Muscle of back (tissue), 3 donors: ENCODE measurements at regions not wholly inside any gene's neighbourhood (a gene's known extent, or its start where the extent isn't known, plus 50 kb on each side); places are given as distances from the start of the nearest gene placed in this dataset.

Experiments
- DNase-seq, 3 donors: peaks; one replicate each; pipeline versions ENCODE4 v3.0.0 to v3.0.0-alpha.2; 2013

DNA sequence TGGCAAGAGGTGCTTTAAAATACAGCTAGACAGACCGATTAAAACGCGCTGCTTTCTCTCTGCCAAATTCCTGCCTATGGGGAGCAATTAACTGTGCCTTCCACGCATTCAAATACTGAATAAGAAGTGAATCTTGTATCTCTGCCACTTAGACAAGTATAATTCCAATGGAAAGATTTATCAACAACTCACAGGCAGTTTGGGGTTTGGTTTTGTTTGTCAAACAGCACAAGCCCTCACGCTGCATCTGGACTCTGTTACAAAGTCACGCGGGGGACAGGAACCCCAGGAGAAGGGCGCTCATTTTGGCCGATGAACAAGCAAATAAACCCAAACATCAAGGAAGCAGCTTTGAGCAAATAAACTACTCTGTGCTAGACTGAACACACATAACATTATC, 61.8 kb upstream of the TMCO5A start:
- DNase-seq: peak in 1 of 3 donors; percentile 37

DNA sequence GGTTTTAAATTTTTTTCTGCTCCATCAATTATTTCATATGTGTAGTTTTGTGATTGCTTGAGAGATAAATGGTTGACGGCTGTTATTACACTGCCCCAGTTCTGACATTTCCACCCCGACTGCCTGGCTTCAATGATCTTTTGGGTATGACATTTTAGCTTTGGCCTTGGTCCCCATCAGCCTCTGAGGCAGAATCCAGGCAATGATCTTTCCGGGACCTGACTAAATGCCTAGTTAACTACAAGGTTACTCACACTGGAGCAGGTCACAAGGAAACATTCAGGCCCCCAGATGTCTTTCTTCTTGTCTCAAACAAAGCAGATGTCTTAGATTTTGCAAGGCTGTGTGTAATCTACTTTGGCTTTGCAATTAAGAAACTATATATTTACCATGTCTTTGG, 61.1 kb upstream of the TMCO5A start:
- DNase-seq: peak in 1 of 3 donors; percentile 24

DNA sequence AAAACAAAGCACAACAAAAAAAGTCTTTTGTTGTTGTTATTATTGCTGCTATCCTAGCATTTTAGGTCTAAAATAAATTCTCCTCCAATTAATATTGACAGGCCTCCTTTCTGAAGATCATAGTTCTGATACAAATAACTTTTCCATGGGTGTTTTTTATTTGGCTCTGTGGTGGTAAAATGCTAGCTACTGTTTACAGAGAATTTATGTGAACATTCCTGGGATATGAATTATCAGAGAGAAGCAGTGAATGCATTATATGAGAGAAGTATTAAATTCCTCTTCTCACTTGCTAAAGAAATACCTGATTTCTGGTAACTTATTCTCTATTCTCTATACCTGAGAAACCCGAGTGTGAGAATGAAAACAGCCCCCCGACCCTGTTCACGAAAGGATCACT, 57.5 kb upstream of the TMCO5A start:
- no peak for DNase-seq

DNA sequence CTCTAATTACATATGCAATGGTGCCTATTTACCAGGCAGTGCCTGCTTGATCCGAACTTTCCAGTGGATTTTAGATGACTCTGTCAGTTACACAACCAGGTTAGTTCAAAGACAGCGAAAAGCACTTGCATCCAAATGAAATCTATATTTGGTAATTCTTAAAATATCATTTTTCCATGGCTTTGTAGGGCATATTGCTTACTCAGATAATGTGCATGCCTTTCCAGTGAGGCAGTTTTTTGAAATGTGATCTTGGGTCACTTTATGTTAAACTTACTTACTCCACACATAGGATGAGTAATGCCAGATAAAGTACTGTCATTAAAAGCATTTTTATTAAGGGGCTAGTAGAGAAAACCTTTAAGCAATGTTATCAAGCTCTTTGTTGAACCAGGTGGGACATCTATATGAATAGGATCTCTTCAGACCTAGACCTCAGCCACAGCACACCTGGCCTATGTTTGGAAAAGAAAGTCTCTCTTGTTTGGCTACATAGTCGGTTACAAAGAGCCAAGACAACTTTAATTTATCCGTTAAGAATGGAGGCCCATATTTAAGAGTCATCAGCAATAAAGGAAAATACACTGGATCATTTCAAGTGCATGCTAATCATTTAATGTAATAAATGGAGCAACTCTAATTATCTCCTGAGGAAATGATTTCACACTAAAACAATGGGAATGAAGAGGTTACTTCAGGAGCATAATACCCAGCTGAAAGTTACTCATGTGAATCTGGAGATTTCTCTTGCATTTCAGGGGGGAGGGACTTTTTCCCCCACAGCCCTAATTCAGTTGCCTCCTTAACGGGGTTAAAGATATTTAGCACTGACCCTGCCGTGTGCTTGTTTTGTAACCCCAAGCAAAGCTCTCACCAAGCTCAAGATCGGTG, 56.3 kb upstream of the TMCO5A start:
- peak in 1 of 3 donors; percentile 80 for DNase-seq

DNA sequence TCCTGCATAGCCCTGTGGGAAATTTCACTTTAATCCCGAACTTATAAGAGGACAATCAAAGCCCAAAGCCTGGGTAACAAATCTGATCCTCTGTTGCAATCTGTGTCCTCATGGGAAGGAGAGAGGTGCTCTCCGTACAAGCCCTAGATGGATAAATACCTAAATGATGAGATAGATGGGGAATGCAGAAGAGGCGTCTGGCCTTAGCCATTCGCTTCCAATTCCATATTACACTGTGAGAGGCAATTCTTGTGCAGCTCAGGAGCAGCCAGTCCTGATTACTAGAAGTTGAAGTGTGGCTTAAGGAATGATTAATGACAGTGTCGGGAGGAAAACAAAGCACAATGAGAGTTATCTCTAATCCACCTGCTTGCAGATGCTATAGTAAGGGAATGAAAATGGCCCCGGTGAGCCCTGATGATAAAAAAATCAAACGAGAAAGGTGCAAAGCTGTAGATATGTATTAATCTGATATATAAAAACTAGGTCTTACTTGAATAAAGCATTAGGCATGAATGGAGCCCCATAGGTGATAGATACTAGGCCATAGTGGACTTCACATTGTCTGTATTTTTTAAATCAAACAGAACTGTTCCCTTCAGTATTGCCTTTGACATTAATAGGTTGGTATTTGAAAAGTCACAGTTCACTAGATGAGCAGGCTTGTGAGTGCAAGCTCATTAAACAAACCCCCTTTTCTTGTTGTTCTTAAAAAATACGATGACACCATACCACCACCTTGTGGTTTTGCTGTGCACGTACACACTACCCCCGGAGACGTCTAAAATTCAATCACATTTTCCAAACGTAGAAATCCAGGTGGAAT, 54.2 kb upstream of the TMCO5A start:
- DNase-seq: peak; percentile 30 to 72 (median 57)

DNA sequence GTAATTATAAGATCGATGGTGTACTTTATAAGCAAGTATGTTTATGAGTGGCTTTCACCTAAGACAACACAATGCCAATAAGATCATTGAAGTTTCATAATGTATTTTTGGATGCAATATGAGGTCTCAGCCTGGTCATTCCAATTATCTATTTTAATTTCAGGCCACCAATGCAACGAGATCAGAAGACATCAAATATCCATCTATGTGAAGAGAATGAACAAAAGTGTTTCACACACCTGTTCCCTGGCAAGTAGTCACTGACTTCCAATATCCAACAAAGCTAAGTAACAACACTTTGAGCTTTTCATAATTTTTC, 53.6 kb upstream of the TMCO5A start:
- DNase-seq: no peak

DNA sequence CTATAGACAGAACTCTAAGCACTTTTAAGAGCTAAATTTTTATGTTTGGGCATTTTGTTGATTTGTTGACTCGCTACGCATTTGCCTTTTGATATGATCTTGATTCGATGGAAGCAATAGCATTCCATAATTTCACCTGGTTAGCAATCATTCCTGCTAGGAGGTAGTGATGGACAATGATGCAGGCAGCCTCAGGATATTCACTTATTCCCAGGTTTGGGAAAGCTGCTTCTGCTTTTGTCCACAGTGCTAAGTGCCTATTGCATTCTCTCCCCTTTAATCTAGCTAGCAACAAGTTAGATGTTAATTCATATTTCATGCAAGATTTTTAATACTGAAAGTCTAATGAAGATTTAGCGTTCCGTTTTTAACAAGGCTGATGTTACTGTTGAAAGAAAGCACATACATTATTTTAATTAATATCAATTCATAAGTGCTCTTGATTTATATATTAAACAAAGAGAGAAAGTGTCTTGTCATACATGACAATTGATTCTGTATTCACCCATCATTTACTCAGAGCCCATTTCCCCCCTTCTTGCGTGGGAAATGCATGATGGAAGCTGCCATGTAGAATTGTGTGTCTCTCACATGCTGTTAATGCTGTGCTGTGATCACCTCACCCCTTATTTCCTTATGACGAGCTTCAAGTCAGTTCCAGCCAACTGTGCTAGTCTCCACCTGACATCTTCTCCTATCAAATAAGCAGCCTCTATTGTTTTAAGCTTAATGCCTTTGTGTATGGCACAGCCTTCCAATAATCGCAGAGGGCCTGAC, 53.0 kb upstream of the TMCO5A start:
- no peak for DNase-seq

DNA sequence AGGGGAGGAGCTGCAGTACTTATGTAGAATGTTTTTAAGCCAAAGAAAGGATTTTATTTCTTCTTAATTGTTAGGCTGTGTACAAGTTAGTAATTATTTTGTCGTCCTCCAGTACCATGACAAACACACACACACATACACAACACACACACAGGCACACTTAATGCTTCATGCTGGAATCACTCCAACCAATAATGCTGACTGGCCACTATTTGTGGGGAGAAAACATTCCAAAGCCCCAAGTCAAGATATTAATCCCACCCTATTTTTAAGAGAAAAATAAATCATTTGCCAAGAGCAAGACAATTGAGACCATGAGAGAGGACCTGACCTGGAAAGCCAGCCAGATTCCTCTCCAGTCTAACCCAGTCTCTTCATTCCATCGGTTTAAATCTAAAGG, 51.8 kb upstream of the TMCO5A start:
- peak in 1 of 3 donors; percentile 26 for DNase-seq
